ENCODE measurements at regions not wholly inside any gene's neighbourhood (a gene's known extent, or its start where the extent isn't known, plus 50 kb on each side); places are given as distances from the start of the nearest gene placed in this dataset.

DNA sequence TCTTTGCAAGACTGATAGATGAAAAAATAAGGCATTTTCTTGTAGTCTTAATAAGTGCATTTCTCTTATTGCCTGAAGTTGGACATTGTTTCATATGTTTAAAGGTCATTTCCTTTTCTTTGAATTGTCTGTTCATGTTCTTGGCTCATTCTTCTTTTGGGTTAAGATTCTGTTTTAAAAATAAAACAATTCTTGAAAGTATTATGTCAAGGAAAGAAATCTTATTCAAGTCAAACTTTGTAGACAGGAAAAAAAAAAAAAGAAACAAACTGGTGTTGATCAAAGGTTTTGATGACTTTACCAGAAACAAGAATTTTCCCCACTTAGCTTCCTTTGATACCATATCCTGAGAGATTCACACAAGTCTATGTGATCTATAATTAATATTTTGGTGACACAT, 132.9 kb upstream of the AADACL2 start:
- TF ChIP-seq CTCF (IDR thresholded peaks at IDR 0.05): no peak
- TF ChIP-seq POLR2A (IDR thresholded peaks at IDR 0.05): no peak
- TF ChIP-seq POLR2AphosphoS5 (IDR thresholded peaks at IDR 0.05): no peak

Data from prostate gland (tissue), 2 donors.